WTC11 (cell line): ENCODE measurements at regions not wholly inside any gene's neighbourhood (a gene's known extent, or its start where the extent isn't known, plus 50 kb on each side); places are given as distances from the start of the nearest gene placed in this dataset.

Experiments used
- ATAC-seq: fragments of 200-7000 bp; cut with Tn5 transposase; 2 replicates; pipeline ENCODE4 v1.10.0; 2021; ENCODE audit warnings: mild to moderate bottlenecking, moderate library complexity
- CTCF ChIA-PET: fragments of 300-600 bp; sonication (Branson Sonifier 250); formaldehyde crosslinking; loops from one replicate; lab custom pipeline; 2021; ENCODE audit warnings: antibody characterized with exemption; lab: Charles Lee
- POLR2A ChIA-PET: fragments of 350-600 bp; sonication (Branson Sonifier 250); formaldehyde crosslinking; loops from one replicate; lab custom pipeline; 2021; ENCODE audit warnings: antibody characterized with exemption; lab: Charles Lee
- DNase-seq: peaks from one replicate; pipeline ENCODE4 v3.0.0; 2021; ENCODE audit warnings: low spot score
- H3K27ac Mint-ChIP-seq: 2 replicates; pipeline ENCODE4 v1.8.0; 2021; ENCODE audit warnings: mixed read lengths
- H3K27me3 Mint-ChIP-seq: 2 replicates; pipeline ENCODE4 v1.8.0; 2021; ENCODE audit warnings: low read depth, mild to moderate bottlenecking, moderate library complexity, mixed read lengths
- H3K36me3 Mint-ChIP-seq: 2 replicates; pipeline ENCODE4 v1.8.0; 2021; ENCODE audit warnings: mixed read lengths
- H3K4me1 Mint-ChIP-seq: 2 replicates; pipeline ENCODE4 v1.8.0; 2022; ENCODE audit warnings: mixed read lengths
- H3K4me3 Mint-ChIP-seq: 2 replicates; pipeline ENCODE4 v1.8.0; 2021; ENCODE audit warnings: mild to moderate bottlenecking, moderate library complexity, mixed read lengths
- H3K9me3 Mint-ChIP-seq: 2 replicates; pipeline ENCODE4 v1.8.0; 2021; ENCODE audit warnings: mixed read lengths
- AR ChIP-seq: fragments of 250-450 bp; sonication (Bioruptor Pico); IDR thresholded peaks from 2 replicates; pipeline ENCODE4 v1.9.0; 2021; ENCODE audit warnings: mild to moderate bottlenecking
- ARID4B ChIP-seq: sonication (generic); formaldehyde crosslinking; IDR thresholded peaks from 2 replicates; pipeline ENCODE4 v1.8.0; 2023; ENCODE audit warnings: missing genetic modification reagents, mild to moderate bottlenecking, borderline replicate concordance
- CBFB ChIP-seq: sonication (generic); formaldehyde crosslinking; IDR thresholded peaks from 2 replicates; pipeline ENCODE4 v1.8.1; 2022; ENCODE audit warnings: mild to moderate bottlenecking, low read depth, missing genetic modification reagents
- CTCF ChIP-seq: fragments of 200-600 bp; IDR thresholded peaks from 2 replicates; pipeline ENCODE4 v1.8.0; 2022; ENCODE audit warnings: antibody characterized with exemption
- EMX1 ChIP-seq: fragments of 250-450 bp; sonication (Bioruptor Pico); IDR thresholded peaks from 2 replicates; pipeline ENCODE4 v1.8.0; 2021; ENCODE audit warnings: mild to moderate bottlenecking
- ETV6 ChIP-seq: sonication (generic); formaldehyde crosslinking; IDR thresholded peaks from 2 replicates; pipeline ENCODE4 v1.8.1; 2022; ENCODE audit warnings: mild to moderate bottlenecking, missing genetic modification reagents
- FOXK1 ChIP-seq: sonication (generic); formaldehyde crosslinking; IDR thresholded peaks from 2 replicates; pipeline ENCODE4 v1.8.0; 2022; ENCODE audit warnings: mild to moderate bottlenecking, moderate library complexity, missing genetic modification reagents
- FOXP1 ChIP-seq: sonication (generic); formaldehyde crosslinking; IDR thresholded peaks from 2 replicates; pipeline ENCODE4 v1.8.0; 2022; ENCODE audit warnings: missing genetic modification reagents, mild to moderate bottlenecking, moderate library complexity, borderline replicate concordance
- GABPB1 ChIP-seq: sonication (generic); formaldehyde crosslinking; IDR thresholded peaks from 2 replicates; pipeline ENCODE4 v1.8.1; 2023; ENCODE audit warnings: mild to moderate bottlenecking, missing genetic modification reagents
- IRF2 ChIP-seq: sonication (generic); formaldehyde crosslinking; IDR thresholded peaks from 2 replicates; pipeline ENCODE4 v1.8.0; 2022; ENCODE audit warnings: low read depth, missing genetic modification reagents, borderline replicate concordance
- JUN ChIP-seq: sonication (generic); formaldehyde crosslinking; IDR thresholded peaks from 2 replicates; pipeline ENCODE4 v1.8.0; 2023; ENCODE audit warnings: mild to moderate bottlenecking, missing genetic modification reagents
- MLX ChIP-seq: sonication (generic); formaldehyde crosslinking; IDR thresholded peaks from 2 replicates; pipeline ENCODE4 v1.8.1; 2023; ENCODE audit warnings: mild to moderate bottlenecking, missing genetic modification reagents, moderate library complexity
- NFATC4 ChIP-seq: fragments of 250-450 bp; sonication (Bioruptor Pico); IDR thresholded peaks from 2 replicates; pipeline ENCODE4 v1.9.0; 2021; ENCODE audit warnings: mild to moderate bottlenecking
- NR1H2 ChIP-seq: sonication (generic); formaldehyde crosslinking; IDR thresholded peaks from 2 replicates; pipeline ENCODE4 v1.9.0; 2021; ENCODE audit warnings: mild to moderate bottlenecking, moderate library complexity, missing genetic modification reagents
- NR2C2 ChIP-seq: sonication (generic); formaldehyde crosslinking; IDR thresholded peaks from 2 replicates; pipeline ENCODE4 v1.8.0; 2022; ENCODE audit warnings: mild to moderate bottlenecking, missing genetic modification reagents
- ZNF232 ChIP-seq: sonication (generic); formaldehyde crosslinking; IDR thresholded peaks from 2 replicates; pipeline ENCODE4 v1.8.0; 2022; ENCODE audit warnings: mild to moderate bottlenecking, missing genetic modification reagents
- ZNF317 ChIP-seq: sonication (generic); formaldehyde crosslinking; IDR thresholded peaks from 2 replicates; pipeline ENCODE4 v1.8.1; 2023; ENCODE audit warnings: low read depth, mild to moderate bottlenecking, moderate library complexity, missing genetic modification reagents, borderline replicate concordance
- ZNF512 ChIP-seq: sonication (generic); formaldehyde crosslinking; IDR thresholded peaks from 2 replicates; pipeline ENCODE4 v1.8.1; 2022; ENCODE audit warnings: missing genetic modification reagents, borderline replicate concordance
- ZNF532 ChIP-seq: fragments of 250-450 bp; sonication (Bioruptor Pico); IDR thresholded peaks from 2 replicates; pipeline ENCODE4 v1.9.0; 2021; ENCODE audit warnings: mild to moderate bottlenecking, borderline replicate concordance

GRCh38 chr12:98385641-98386040 lies 129.7 kb upstream of the TMPO start:
- Mint-ChIP-seq H3K9me3 (peaks cover 19% of the 10 kb centered on the region), H3K27me3 (no peaks in the 10 kb centered on the region), H3K4me3 (no peak overlapping the region), H3K27ac (no peak overlapping the region), H3K4me1 (peaks cover 29% of the 10 kb centered on the region), H3K36me3 (peaks cover 4% of the 10 kb centered on the region; the same call in 1 of the 2 replicates)
- CTCF ChIA-PET, result interaction anchor here (0.5 to 1.0 kb wide), 4 partner anchors 10 to 14 kb away, joined by 3 to 4 read pairs (median 4); no protein-coding TSS in a partner anchor
- DNase-seq, result no peak
- TF ChIP-seq ZNF317 (CRISPR knock-in tag) (no peak), CTCF (no peak), NR1H2 (no peak), AR (no peak), FOXP1 (CRISPR knock-in tag) (no peak), ZNF232 (CRISPR knock-in tag) (no peak), FOXK1 (CRISPR knock-in tag) (no peak), EMX1 (CRISPR knock-in tag) (no peak), IRF2 (CRISPR knock-in tag) (no peak), NR2C2 (CRISPR knock-in tag) (no peak), CBFB (CRISPR knock-in tag) (no peak), GABPB1 (CRISPR knock-in tag) (no peak), JUN (CRISPR knock-in tag) (no peak), NFATC4 (no peak), ZNF532 (no peak), MLX (CRISPR knock-in tag) (no peak), ETV6 (no peak), ZNF512 (CRISPR knock-in tag) (no peak), ARID4B (CRISPR knock-in tag) (no peak)
- ATAC-seq, result peak; percentile 28; the same call in 1 of the 2 replicates
- POLR2A ChIA-PET, result interaction anchor here (0.6 kb wide), 1 partner anchor 207 kb away, joined by 3 read pairs; no protein-coding TSS in a partner anchor
